ENCODE measurements at regions not wholly inside any gene's neighbourhood (a gene's known extent, or its start where the extent isn't known, plus 50 kb on each side); places are given as distances from the start of the nearest gene placed in this dataset.
A peak's percentile ranks its signal among the peaks of the same experiment; 100 is the strongest.

- ChIA-PET CTCF (interaction anchor here (0.7 kb wide), 1 partner anchor 11 kb away, joined by 3 read pairs; no protein-coding TSS in a partner anchor), POLR2A (no interaction called here)
- Mint-ChIP-seq H3K4me3 (no peak overlapping the region), H3K36me3 (ENCODE audit: low read depth) (no peaks in the 10 kb centered on the region), H3K9me3 (ENCODE audit: low read depth) (no peaks in the 10 kb centered on the region), H3K27me3 (peaks cover 3% of the 10 kb centered on the region), H3K27ac (no peak overlapping the region), H3K4me1 (no peaks in the 10 kb centered on the region)
- intact Hi-C loops (cut with DNase I, micrococcal nuclease), result no loop called here
- no peak for ATAC-seq
- no peak for DNase-seq
Observed at GRCh38 chr4:8694226-8694625, 101.7 kb downstream of the CPZ start.

DNA sequence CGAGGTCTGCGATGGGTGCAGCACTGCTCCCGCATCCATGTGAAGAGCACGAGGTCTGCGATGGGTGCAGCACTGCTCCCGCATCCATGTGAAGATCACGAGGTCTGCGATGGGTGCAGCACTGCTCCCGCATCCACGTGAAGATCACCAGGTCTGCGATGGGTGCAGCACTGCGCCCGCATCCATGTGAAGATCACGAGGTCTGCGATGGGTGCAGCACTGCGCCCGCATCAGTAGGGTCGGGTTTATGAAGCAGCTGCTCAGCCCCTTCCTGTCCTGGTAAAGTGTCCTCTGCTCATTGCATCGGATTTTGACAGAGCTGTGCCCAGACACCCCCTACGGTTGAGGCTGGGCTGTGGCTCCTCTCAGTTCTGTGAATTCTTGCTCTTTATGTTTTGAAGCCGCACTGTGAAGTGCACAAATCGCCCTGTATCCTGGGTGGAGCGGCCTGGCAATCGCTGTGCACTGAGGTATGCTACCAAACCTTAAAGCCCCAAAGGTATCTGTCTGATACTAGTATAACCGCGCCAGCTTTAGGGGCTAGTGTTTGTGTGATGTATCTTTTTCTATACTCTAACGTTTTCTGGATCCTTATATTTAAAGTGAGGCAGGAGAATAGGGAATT is 98.7 kb downstream of the CPZ start:
- intact Hi-C loops (cut with DNase I, micrococcal nuclease), result no loop called here
- ATAC-seq (no peak), DNase-seq (no peak)
- H3K4me1 Mint-ChIP-seq, result no peaks in the 10 kb centered on the region
- no peak overlapping the region for H3K4me3 Mint-ChIP-seq
- H3K27me3 Mint-ChIP-seq, result peaks cover 11% of the 10 kb centered on the region
- CTCF ChIA-PET, result interaction anchor here (0.7 kb wide), 1 partner anchor 256 kb away, joined by 4 read pairs; no protein-coding TSS in a partner anchor
- POLR2A ChIA-PET, result no interaction called here
- no peaks in the 10 kb centered on the region for H3K36me3 Mint-ChIP-seq (ENCODE audit: low read depth)
- H3K9me3 Mint-ChIP-seq (ENCODE audit: low read depth), result no peaks in the 10 kb centered on the region
- no peak overlapping the region for H3K27ac Mint-ChIP-seq

DNA sequence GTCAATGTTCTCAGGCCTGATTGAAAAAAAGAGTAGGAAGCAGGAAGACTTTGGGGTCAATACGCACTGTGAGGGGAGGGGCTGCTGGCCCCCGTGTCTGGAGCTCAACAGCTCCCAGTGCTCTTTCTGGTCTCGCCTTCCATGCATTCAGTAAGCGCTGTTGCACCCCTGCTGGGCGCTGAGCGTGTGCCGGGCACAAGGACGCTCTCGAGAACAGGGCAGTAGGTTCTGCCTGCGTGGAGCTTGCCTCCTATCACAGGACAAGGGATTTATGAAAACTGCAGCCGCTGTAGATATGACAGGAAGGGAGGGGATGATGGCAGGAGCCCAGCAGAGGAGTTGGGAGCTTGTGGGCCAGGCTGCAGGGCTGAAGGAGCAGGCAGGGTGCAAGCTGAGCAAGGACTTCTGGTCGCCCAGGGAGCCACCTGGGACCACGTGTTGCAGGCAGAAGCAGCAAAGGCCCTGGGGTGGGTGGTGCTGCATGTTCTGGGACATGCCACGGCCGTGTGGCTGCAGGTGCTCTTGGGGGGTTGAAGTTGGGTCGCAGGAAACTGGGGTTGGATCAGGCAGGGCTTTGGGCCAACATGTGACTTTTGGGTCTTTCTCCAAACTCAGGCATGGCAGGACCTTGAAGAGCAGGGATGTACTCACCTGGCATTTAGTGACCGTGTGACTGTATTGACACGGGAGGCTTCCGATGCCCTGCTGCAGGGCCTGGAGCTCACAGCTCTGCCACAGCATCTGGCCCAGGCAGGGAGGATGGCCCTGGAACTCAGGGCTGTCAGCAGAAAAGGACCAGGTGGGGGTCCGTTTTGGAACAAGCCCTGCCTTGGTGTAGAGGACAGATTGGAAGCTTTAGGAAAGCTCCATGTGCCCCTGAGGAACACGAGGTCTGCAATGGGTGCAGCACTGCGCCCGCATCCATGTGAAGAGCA is 97.9 kb downstream of the CPZ start:
- Mint-ChIP-seq H3K27me3 (peaks cover 11% of the 10 kb centered on the region), H3K4me1 (no peaks in the 10 kb centered on the region), H3K4me3 (no peak overlapping the region), H3K27ac (no peak overlapping the region), H3K36me3 (ENCODE audit: low read depth) (no peaks in the 10 kb centered on the region), H3K9me3 (ENCODE audit: low read depth) (no peaks in the 10 kb centered on the region)
- DNase-seq (no peak), ATAC-seq (no peak)
- ChIA-PET POLR2A (no interaction called here), CTCF (no interaction called here)
- intact Hi-C loops (cut with DNase I, micrococcal nuclease), result no loop called here

GRCh38 chr4:8689741-8690140 is 97.2 kb downstream of the CPZ start:
- CTCF ChIA-PET, result no interaction called here
- H3K4me3 Mint-ChIP-seq, result no peak overlapping the region
- H3K27me3 Mint-ChIP-seq, result peaks cover 8% of the 10 kb centered on the region
- no peaks in the 10 kb centered on the region for H3K4me1 Mint-ChIP-seq
- POLR2A ChIA-PET, result no interaction called here
- ATAC-seq (no peak), DNase-seq (no peak)
- no peaks in the 10 kb centered on the region for H3K36me3 Mint-ChIP-seq (ENCODE audit: low read depth)
- intact Hi-C loops (cut with DNase I, micrococcal nuclease), result no loop called here
- H3K27ac Mint-ChIP-seq, result no peak overlapping the region
- no peaks in the 10 kb centered on the region for H3K9me3 Mint-ChIP-seq (ENCODE audit: low read depth)

DNA sequence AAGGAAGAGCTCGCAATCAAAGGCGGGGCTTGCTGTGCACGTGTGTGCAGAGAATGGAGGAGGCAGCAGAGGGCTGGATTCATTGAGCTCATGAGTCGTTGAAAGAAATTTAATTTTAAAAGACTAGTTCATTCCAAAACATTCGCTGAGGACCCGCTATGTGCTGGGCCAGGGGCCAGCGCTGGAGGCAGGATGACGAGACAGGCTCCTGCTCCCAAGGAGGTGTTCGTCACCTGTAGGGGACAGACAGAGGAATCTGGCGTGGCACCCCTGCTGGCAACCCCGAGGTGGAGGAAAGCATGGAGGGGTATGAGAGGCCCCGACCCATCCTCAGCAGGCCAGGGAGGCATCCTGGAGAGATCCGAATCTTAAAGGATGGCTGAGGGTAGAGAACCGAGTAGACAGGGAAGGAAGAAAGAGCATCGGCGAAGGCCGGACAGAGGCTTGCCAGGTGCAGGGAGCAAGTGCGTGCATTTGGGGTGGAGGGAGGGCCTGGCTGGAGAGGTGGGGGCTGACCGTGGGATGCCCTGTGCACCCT is 96.4 kb downstream of the CPZ start:
- peaks cover 8% of the 10 kb centered on the region for H3K27me3 Mint-ChIP-seq
- DNase-seq (no peak), ATAC-seq (no peak)
- no peak overlapping the region for H3K27ac Mint-ChIP-seq
- no peaks in the 10 kb centered on the region for H3K9me3 Mint-ChIP-seq (ENCODE audit: low read depth)
- ChIA-PET CTCF (interaction anchor here (0.8 to 2.6 kb wide), 2 partner anchors 12 to 228 kb away, joined by 4 to 10 read pairs; no protein-coding TSS in a partner anchor), POLR2A (no interaction called here)
- no peaks in the 10 kb centered on the region for H3K36me3 Mint-ChIP-seq (ENCODE audit: low read depth)
- intact Hi-C loops (cut with DNase I, micrococcal nuclease), result loop anchor here in 1 of 2 experiments (1.0 kb wide), 2 partner anchors 196 to 229 kb away; no protein-coding TSS in a partner anchor
- H3K4me3 Mint-ChIP-seq, result no peak overlapping the region
- no peaks in the 10 kb centered on the region for H3K4me1 Mint-ChIP-seq

DNA sequence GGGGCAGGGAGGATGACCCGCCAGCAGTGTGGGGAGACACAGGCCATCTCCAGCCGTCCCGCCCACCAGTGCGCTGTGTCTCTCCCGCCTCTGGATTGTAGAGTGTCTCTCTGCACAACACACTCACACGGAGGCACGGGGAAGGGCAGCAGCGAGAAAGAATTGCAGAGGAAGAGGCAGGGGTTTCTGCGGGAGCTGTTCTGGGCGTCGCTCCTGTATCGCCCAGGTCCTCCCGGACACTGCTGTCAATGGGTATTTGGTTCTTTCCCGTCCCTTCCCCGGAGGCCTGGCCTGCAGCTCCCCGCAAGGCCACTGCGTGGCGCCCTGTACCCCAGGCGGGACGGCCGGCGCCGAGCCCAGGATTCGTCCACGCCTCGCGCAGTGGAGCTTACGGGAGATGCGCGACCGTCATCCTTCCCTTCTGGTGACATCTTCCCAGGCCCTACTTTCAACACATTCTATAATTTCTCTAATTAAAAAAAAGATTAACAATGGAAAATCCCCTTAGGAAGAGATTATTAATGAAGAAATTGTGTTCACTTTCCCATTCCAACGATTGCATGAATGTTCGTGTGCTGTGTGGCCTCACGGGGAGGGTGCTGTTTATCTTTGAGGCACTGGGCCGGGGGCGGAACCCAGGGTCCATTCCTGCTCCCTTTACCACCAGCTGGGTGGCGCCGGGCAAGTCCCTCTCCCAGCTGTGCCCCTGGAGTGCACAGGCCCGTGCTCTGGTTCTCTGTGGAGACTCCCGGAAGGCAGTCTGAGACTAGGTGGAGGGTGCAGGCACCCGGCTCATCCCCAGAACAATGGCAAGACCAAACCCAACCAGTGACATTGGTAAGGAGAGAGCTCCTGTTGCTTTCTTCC is 95.7 kb downstream of the CPZ start:
- ChIA-PET POLR2A (no interaction called here), CTCF (interaction anchor here (0.8 to 2.6 kb wide), 2 partner anchors 13 to 229 kb away, joined by 4 to 10 read pairs; no protein-coding TSS in a partner anchor)
- H3K27me3 Mint-ChIP-seq, result peaks cover 11% of the 10 kb centered on the region
- ATAC-seq (no peak), DNase-seq (peak; percentile 52)
- H3K36me3 Mint-ChIP-seq (ENCODE audit: low read depth), result no peaks in the 10 kb centered on the region
- no peaks in the 10 kb centered on the region for H3K9me3 Mint-ChIP-seq (ENCODE audit: low read depth)
- H3K4me1 Mint-ChIP-seq, result no peaks in the 10 kb centered on the region
- intact Hi-C loops (cut with DNase I, micrococcal nuclease), result loop anchor here in 1 of 2 experiments (1.0 kb wide), 2 partner anchors 197 to 230 kb away; no protein-coding TSS in a partner anchor
- no peak overlapping the region for H3K4me3 Mint-ChIP-seq
- no peak overlapping the region for H3K27ac Mint-ChIP-seq

- no peaks in the 10 kb centered on the region for H3K36me3 Mint-ChIP-seq (ENCODE audit: low read depth)
- CTCF ChIA-PET, result interaction anchor here (1.4 to 2.6 kb wide), 2 partner anchors 18 to 230 kb away, joined by 3 to 10 read pairs; no protein-coding TSS in a partner anchor
- no peak for DNase-seq
- ATAC-seq, result no peak
- intact Hi-C loops (cut with DNase I, micrococcal nuclease), result no loop called here
- peaks cover 3% of the 10 kb centered on the region for H3K9me3 Mint-ChIP-seq (ENCODE audit: low read depth)
- H3K4me3 Mint-ChIP-seq, result no peak overlapping the region
- POLR2A ChIA-PET, result no interaction called here
- H3K27ac Mint-ChIP-seq, result no peak overlapping the region
- H3K27me3 Mint-ChIP-seq, result peaks cover 11% of the 10 kb centered on the region
- H3K4me1 Mint-ChIP-seq, result no peaks in the 10 kb centered on the region
Observed at GRCh38 chr4:8687083-8687482, 94.5 kb downstream of the CPZ start.

GRCh38 chr4:8685831-8686230 is 93.3 kb downstream of the CPZ start:
- intact Hi-C loops (cut with DNase I, micrococcal nuclease), result no loop called here
- Mint-ChIP-seq H3K4me1 (no peaks in the 10 kb centered on the region), H3K4me3 (no peak overlapping the region), H3K9me3 (ENCODE audit: low read depth) (peaks cover 3% of the 10 kb centered on the region), H3K27ac (no peak overlapping the region), H3K27me3 (peaks cover 11% of the 10 kb centered on the region), H3K36me3 (ENCODE audit: low read depth) (no peaks in the 10 kb centered on the region)
- ATAC-seq, result no peak
- no peak for DNase-seq
- CTCF ChIA-PET, result interaction anchor here (1.4 kb wide), 1 partner anchor 17 kb away, joined by 3 read pairs; no protein-coding TSS in a partner anchor
- POLR2A ChIA-PET, result no interaction called here

DNA sequence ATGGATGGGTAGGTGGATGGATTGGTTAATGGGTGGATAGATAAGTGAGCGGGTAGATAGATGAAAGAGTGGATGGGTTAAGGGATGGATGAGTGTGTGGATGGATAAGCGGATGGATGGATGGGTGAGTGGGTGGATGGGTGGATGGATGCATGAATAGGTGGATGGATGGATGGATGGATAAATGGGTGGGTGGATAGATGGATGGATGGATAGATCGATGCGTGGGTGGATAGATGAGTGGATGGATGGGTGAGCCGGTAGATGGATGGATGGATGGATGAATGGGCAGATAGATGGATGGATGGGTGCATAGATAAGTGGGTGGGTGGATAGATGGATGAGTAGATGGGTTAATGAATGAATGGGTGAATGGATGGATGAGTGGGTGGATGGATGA is 90.9 kb downstream of the CPZ start:
- ChIA-PET POLR2A (no interaction called here), CTCF (no interaction called here)
- Mint-ChIP-seq H3K4me3 (no peak overlapping the region), H3K27ac (no peak overlapping the region), H3K9me3 (ENCODE audit: low read depth) (peaks cover 3% of the 10 kb centered on the region), H3K36me3 (ENCODE audit: low read depth) (no peaks in the 10 kb centered on the region), H3K4me1 (no peaks in the 10 kb centered on the region), H3K27me3 (peaks cover 11% of the 10 kb centered on the region)
- no peak for ATAC-seq
- no peak for DNase-seq
- intact Hi-C loops (cut with DNase I, micrococcal nuclease), result no loop called here

- ChIA-PET POLR2A (no interaction called here), CTCF (no interaction called here)
- Mint-ChIP-seq H3K36me3 (ENCODE audit: low read depth) (no peaks in the 10 kb centered on the region), H3K9me3 (ENCODE audit: low read depth) (peaks cover 3% of the 10 kb centered on the region), H3K27ac (no peak overlapping the region), H3K4me1 (no peaks in the 10 kb centered on the region), H3K4me3 (no peak overlapping the region), H3K27me3 (peaks cover 11% of the 10 kb centered on the region)
- intact Hi-C loops (cut with DNase I, micrococcal nuclease), result no loop called here
- no peak for DNase-seq
- ATAC-seq, result no peak
Observed at GRCh38 chr4:8682725-8683124, 90.2 kb downstream of the CPZ start.

DNA sequence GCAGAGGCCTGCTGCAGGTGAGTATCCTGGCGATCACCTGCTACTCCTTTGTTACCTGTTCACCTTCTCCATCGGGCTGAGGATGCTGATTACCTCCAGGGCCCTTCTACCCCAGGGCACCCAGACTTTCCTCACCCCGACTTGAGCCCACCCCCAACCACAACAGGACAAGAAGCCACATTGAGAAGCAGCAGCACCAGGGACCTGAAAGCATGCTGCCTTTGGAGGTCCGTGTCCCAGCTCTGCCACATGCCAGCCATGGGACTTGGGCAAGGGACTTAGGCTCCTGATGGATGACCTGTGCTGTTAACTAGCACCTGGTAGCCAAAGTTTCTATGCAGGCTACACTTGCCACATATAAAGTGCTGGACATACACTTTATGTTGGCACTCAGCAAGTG is 89.7 kb downstream of the CPZ start:
- H3K4me1 Mint-ChIP-seq, result no peaks in the 10 kb centered on the region
- H3K9me3 Mint-ChIP-seq (ENCODE audit: low read depth), result peaks cover 4% of the 10 kb centered on the region
- H3K27ac Mint-ChIP-seq, result no peak overlapping the region
- no peak for ATAC-seq
- DNase-seq, result no peak
- intact Hi-C loops (cut with DNase I, micrococcal nuclease), result no loop called here
- no peak overlapping the region for H3K4me3 Mint-ChIP-seq
- peaks cover 11% of the 10 kb centered on the region for H3K27me3 Mint-ChIP-seq
- ChIA-PET CTCF (no interaction called here), POLR2A (no interaction called here)
- H3K36me3 Mint-ChIP-seq (ENCODE audit: low read depth), result no peaks in the 10 kb centered on the region
